ENCODE measurements at regions not wholly inside any gene's neighbourhood (a gene's known extent, or its start where the extent isn't known, plus 50 kb on each side); places are given as distances from the start of the nearest gene placed in this dataset.

DNA sequence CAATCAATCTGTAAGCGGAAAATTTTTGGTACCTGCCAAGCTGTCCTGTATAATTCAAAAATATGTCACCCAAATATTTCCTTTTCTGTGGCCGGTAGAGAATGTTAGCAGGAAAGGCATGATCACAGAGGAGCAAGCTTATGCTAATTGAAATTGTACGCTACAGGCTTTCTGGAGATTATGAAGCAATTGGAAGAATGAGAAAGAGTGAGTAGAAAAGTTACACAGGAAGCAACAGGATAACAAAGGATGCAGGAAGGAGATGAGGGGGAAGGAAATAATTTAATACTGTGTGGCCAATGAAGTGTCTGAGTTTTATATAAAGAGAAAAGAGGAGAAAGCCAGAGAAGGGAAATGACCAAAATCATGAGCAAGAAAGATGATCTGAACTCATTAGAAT is 627.2 kb upstream of the STXBP6 start:
- TF ChIP-seq EP300 (IDR thresholded peaks at IDR 0.05) (no peak), POLR2A (IDR thresholded peaks at IDR 0.05) (no peak)
- TF ChIP-seq, protein P1, sequence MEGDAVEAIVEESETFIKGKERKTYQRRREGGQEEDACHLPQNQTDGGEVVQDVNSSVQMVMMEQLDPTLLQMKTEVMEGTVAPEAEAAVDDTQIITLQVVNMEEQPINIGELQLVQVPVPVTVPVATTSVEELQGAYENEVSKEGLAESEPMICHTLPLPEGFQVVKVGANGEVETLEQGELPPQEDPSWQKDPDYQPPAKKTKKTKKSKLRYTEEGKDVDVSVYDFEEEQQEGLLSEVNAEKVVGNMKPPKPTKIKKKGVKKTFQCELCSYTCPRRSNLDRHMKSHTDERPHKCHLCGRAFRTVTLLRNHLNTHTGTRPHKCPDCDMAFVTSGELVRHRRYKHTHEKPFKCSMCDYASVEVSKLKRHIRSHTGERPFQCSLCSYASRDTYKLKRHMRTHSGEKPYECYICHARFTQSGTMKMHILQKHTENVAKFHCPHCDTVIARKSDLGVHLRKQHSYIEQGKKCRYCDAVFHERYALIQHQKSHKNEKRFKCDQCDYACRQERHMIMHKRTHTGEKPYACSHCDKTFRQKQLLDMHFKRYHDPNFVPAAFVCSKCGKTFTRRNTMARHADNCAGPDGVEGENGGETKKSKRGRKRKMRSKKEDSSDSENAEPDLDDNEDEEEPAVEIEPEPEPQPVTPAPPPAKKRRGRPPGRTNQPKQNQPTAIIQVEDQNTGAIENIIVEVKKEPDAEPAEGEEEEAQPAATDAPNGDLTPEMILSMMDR (IDR thresholded peaks at IDR 0.05) = no peak
- Histone ChIP-seq H3K36me3 (no peaks in the 10 kb centered on the region), H3K4me3 (no peak overlapping the region), H3K27me3 (no peaks in the 10 kb centered on the region), H3K27ac (no peak overlapping the region), H3K9me3 (no peaks in the 10 kb centered on the region), H3K4me1 (ENCODE audit: insufficient read depth) (no peaks in the 10 kb centered on the region)
- no peak for DNase-seq
- 82 to 83% (median 82%) methylated on average over 3 of the region's 3 CpGs for WGBS, 3 donors
- intact Hi-C loops (cut with DNase I) = no loop called here

DNA sequence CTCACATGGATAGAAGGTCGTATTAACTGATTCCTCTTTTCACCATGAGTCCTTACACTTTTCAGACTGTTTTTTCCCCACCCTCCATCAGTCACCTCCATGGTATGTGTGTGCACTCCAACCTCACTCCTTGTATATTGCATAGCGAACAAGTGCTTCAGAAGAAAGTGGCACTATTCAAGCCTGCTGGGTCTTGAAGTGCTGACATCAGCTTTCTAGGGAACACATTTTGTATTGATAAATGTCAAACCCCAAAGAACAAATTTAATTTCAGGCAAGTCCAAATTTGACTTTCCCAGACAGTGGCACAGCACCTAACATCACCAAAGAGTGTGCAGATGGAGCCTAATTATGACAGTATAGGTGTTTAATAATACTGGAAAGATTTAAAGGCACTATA is 617.4 kb upstream of the STXBP6 start:
- Histone ChIP-seq H3K9me3 (no peaks in the 10 kb centered on the region), H3K4me1 (ENCODE audit: insufficient read depth) (no peaks in the 10 kb centered on the region), H3K27me3 (no peaks in the 10 kb centered on the region), H3K4me3 (no peak overlapping the region), H3K36me3 (no peaks in the 10 kb centered on the region), H3K27ac (no peak overlapping the region)
- 48 to 72% (median 65%) methylated on average over 2 of the region's 2 CpGs for WGBS, 3 donors
- TF ChIP-seq POLR2A (IDR thresholded peaks at IDR 0.05) (no peak), EP300 (IDR thresholded peaks at IDR 0.05) (no peak)
- TF ChIP-seq, protein P1 (IDR thresholded peaks at IDR 0.05) = no peak
- no peak for DNase-seq
- intact Hi-C loops (cut with DNase I) = no loop called here

DNA sequence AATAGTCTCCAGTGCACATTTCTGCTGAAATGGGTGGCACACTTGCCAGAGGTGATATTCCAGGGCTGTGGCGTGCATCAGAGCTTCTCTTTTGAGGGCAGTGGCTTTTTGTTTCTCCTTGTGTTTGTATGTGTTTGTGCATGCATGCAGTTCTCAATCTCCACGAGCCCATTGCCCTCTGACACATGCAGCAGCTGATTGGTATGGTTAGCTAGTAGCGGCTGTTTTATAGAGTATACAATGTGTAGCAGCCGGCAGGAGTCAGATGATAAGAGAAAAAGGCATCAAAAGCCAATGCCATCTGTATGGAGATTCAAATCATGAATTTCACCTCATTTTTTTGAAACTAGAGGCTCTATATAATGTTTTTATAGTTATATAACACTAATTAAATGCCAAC is 616.9 kb upstream of the STXBP6 start:
- no peaks in the 10 kb centered on the region for H3K9me3 ChIP-seq
- 48 to 62% (median 62%) methylated on average over 4 of the region's 4 CpGs for WGBS, 3 donors

DNA sequence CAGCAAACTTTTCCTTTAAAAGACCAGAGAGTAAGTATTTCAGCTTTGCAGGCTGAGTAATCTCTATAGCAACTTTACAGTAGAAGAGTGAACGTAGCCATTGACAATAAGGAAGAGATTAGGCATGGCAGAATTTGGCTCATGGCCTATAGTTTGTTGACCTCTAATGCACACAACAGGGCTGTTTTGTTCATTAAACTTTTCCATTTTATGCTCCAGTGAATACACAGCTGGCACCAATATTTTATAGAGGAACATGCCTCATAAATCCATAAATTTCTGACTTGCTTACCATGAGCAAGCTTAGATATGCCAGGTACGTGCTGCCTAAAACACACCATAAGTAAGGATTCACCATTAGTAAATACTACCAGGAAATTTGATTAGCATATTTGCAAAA is 609.0 kb upstream of the STXBP6 start:
- no peaks in the 10 kb centered on the region for H3K27me3 ChIP-seq
- TF ChIP-seq, protein P1 (IDR thresholded peaks at IDR 0.05) = no peak
- no peak for TF ChIP-seq EP300 (IDR thresholded peaks at IDR 0.05)
- TF ChIP-seq POLR2A (IDR thresholded peaks at IDR 0.05) = no peak
- 50 to 66% (median 60%) methylated on average over 2 of the region's 2 CpGs for WGBS, 3 donors
- DNase-seq = no peak
- H3K36me3 ChIP-seq = no peaks in the 10 kb centered on the region
- H3K27ac ChIP-seq = no peak overlapping the region
- H3K4me1 ChIP-seq (ENCODE audit: insufficient read depth) = no peaks in the 10 kb centered on the region
- no peaks in the 10 kb centered on the region for H3K9me3 ChIP-seq
- intact Hi-C loops (cut with DNase I) = no loop called here
- no peak overlapping the region for H3K4me3 ChIP-seq

More for the DNA sequence above, 616.9 kb upstream of the STXBP6 start:
- H3K36me3 ChIP-seq = no peaks in the 10 kb centered on the region
- H3K27ac ChIP-seq = no peak overlapping the region
- H3K4me3 ChIP-seq = no peak overlapping the region
- TF ChIP-seq EP300 (IDR thresholded peaks at IDR 0.05) (no peak), POLR2A (IDR thresholded peaks at IDR 0.05) (no peak)
- TF ChIP-seq, protein P1 (IDR thresholded peaks at IDR 0.05) = no peak
- no peaks in the 10 kb centered on the region for H3K27me3 ChIP-seq
- no peak for DNase-seq
- H3K4me1 ChIP-seq (ENCODE audit: insufficient read depth) = no peaks in the 10 kb centered on the region
- intact Hi-C loops (cut with DNase I) = no loop called here

DNA sequence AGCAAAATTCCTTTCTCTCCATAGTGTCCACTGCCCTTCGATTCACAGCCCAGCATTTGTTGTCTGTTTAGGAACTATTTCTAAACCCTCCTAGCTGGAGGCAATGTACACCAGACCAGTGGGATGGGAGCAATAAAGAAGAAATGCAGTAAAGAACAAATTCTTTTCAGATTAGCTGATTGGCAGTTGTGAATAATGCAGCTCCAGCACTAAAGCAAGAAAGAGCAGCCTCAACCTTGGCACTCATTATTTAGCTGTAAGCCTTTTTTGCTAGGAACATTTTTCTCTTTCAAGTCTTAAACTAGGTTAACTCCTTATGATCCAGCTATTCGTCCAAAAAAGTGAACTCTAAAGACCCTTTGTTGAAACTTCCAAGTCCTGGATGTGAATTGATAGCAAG is 580.5 kb upstream of the STXBP6 start:
- WGBS, 3 donors = 26 to 27% (median 27%) methylated on average over 2 of the region's 2 CpGs
- H3K27ac ChIP-seq = no peak overlapping the region
- no peaks in the 10 kb centered on the region for H3K9me3 ChIP-seq
- no peak for DNase-seq
- intact Hi-C loops (cut with DNase I) = no loop called here
- no peaks in the 10 kb centered on the region for H3K27me3 ChIP-seq
- H3K36me3 ChIP-seq = no peaks in the 10 kb centered on the region
- no peak overlapping the region for H3K4me3 ChIP-seq
- TF ChIP-seq POLR2A (IDR thresholded peaks at IDR 0.05) (no peak), EP300 (IDR thresholded peaks at IDR 0.05) (no peak)
- TF ChIP-seq, protein P1 (IDR thresholded peaks at IDR 0.05) = no peak
- H3K4me1 ChIP-seq (ENCODE audit: insufficient read depth) = no peaks in the 10 kb centered on the region
